Esophagus muscularis mucosa (tissue), 3 donors: ENCODE measurements at regions not wholly inside any gene's neighbourhood (a gene's known extent, or its start where the extent isn't known, plus 50 kb on each side); places are given as distances from the start of the nearest gene placed in this dataset.

ENCODE experiments used
- CTCF ChIP-seq, 3 experiments: fragments of 200-600 bp in 2 of 3; fragments of 450-650 bp in 1 of 3; sonication (generic) in 2 of 3; IDR thresholded peaks; one replicate each; pipeline ENCODE4 v1.5.1; 2017 to 2019; ENCODE audit warnings: antibody characterized with exemption in 3 of 3, mild to moderate bottlenecking in 2 of 3, moderate library complexity in 1 of 3
- POLR2A ChIP-seq: fragments of 450-650 bp; IDR thresholded peaks from one replicate; pipeline ENCODE4 v1.6.1; 2017; ENCODE audit warnings: antibody characterized with exemption, moderate library complexity, mild to moderate bottlenecking, low read depth
- POLR2AphosphoS5 ChIP-seq, 2 donors: sonication (generic); formaldehyde crosslinking; IDR thresholded peaks; one replicate each; pipeline ENCODE4 v1.6.1; 2017; ENCODE audit warnings: antibody characterized with exemption in 2 of 2

GRCh38 chr18:46196627-46197243 is 92.5 kb downstream of the HAUS1 start:
- TF ChIP-seq POLR2AphosphoS5 (IDR thresholded peaks at IDR 0.05) = no peak
- no peak for TF ChIP-seq CTCF (IDR thresholded peaks at IDR 0.05)
- TF ChIP-seq POLR2A = no peak
